ENCODE measurements at regions not wholly inside any gene's neighbourhood (a gene's known extent, or its start where the extent isn't known, plus 50 kb on each side); places are given as distances from the start of the nearest gene placed in this dataset.
"Not testable (repeated sequence)": the region's sequence is repeated elsewhere in the genome, so short reads cannot be mapped to it uniquely, and the experiment has no call there.

GRCh38 chr6:165769884-165770283, 106.8 kb upstream of the PDE10A start:
- no peak for DNase-seq

- no peak for DNase-seq
Observed at GRCh38 chr6:165769401-165769800, 106.4 kb upstream of the PDE10A start.

- DNase-seq = no peak
Observed at GRCh38 chr6:165768961-165769360, 105.9 kb upstream of the PDE10A start.

DNA sequence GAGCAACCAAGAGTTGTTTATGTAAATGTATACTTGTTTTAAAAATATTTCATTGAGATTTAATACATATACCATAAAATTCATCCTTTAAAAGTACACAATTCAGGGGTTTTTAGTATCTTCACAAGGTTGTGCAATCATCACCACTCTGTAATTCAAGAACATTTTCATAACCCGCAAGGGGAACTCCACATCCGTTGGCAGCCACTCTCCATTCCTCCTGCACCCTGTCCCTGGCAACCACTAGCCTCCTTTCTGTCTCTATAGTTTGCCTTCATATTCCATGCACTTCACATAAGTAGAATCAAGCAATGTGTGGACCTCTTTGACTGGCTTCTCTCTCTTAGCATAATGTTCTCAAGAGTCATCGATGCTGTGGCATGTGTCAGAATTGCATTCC, 104.2 kb upstream of the PDE10A start:
- no peak for DNase-seq

DNA sequence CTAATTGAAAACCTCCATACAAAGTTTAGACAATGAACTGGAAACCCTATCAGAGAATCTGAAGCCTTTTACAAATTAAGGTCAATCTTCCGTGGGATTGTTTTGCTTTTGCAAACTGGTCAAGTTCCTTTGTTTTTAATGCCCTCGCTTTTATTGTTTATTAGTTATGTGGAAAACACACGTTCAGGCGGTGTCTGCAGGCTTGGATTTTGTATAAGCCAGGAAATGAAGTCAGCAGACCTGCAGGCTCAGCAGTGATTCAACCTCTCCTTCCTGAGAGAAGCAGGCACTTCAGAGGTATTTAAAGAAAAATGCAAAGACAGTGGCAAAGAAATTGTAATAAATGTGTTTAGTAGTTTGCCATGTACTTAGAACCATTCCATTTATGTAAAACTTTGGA, 103.4 kb upstream of the PDE10A start:
- DNase-seq = no peak

- no peak for DNase-seq
Observed at GRCh38 chr6:165766026-165766425, 103.0 kb upstream of the PDE10A start.

DNA sequence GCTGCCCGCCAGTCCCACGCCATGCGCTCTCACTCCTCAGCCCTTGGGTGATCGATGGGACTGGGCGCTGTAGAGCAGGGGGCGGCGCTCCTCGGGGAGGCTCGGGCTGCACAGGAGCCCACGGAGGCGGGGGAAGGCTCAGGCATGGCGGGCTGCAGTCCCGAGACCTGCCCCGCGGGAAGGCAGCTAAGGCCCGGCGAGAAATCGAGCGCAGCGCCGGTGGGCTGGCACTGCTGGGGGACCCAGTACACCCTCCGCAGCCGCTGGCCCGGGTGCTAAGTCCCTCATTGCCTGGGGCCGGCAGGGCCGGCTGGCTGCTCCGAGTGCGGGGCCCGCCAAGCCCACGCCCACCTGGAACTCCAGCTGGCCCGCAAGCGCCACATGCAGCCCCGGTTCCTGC, 102.2 kb upstream of the PDE10A start:
- DNase-seq = not testable (repeated sequence)

- DNase-seq = no peak
Observed at GRCh38 chr6:165762876-165763275, 99.8 kb upstream of the PDE10A start.

- no peak for DNase-seq
Observed at GRCh38 chr6:165762125-165762524, 99.1 kb upstream of the PDE10A start.

- DNase-seq = no peak
Observed at GRCh38 chr6:165760803-165761185, 97.8 kb upstream of the PDE10A start.

GRCh38 chr6:165760126-165760802, 97.2 kb upstream of the PDE10A start:
- no peak for DNase-seq

GRCh38 chr6:165758441-165758840, 95.4 kb upstream of the PDE10A start:
- DNase-seq = no peak

DNA sequence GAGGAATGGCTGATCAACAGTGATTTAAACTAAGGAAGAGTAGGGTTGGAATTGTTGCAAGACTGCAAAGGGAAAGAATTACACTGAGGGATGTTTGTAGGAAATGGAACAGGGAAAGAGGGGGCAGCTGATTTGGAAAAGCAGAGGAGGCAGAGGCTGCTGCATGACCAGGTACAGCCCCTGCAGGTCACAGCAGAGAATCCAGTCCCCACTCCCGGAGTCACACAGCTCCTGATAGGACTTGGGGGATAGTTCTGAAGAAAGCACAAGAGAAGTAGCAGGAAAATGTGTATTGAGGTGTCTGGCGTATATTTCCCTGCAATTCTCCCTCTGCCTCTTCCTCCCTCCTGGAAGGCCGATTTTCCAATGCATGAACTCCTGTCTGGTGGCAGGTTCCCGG, 92.5 kb upstream of the PDE10A start:
- DNase-seq = no peak

DNA sequence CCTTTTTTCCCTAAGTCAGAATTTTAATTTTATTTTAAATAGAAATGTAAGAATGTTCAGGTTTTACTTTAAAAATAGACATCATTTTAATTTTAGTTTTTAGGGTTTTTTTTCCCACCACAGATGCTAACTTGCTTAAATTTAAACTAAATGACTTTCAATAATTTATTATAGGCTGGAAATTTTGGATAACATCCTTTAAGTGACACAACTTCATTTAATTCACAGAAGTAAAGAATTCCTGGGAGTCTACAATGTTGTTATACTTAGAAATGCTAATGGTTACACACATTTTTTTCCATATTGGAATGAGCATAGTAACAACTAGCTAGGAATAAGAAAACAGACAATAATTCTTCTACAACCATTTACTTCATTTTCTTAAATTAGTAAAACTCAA, 90.5 kb upstream of the PDE10A start:
- no peak for DNase-seq

- DNase-seq = no peak
Observed at GRCh38 chr6:165752451-165752850, 89.4 kb upstream of the PDE10A start.

GRCh38 chr6:165751486-165751885, 88.4 kb upstream of the PDE10A start:
- DNase-seq = no peak

DNA sequence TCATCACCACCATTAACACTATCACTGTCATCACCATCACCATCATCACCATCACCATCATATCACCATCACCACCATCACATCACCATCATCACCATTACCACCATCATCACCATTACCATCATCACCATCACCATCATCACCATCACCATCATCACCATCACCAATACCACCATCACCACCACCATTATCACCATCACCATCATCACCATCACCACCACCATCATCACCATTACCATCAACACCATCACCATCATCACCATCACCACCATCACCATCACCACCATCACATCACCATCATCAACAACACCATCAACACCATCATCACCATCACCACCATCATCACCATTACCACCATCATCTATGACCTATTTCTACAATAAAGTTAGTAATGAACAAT, 86.1 kb upstream of the PDE10A start:
- DNase-seq = no peak

DNA sequence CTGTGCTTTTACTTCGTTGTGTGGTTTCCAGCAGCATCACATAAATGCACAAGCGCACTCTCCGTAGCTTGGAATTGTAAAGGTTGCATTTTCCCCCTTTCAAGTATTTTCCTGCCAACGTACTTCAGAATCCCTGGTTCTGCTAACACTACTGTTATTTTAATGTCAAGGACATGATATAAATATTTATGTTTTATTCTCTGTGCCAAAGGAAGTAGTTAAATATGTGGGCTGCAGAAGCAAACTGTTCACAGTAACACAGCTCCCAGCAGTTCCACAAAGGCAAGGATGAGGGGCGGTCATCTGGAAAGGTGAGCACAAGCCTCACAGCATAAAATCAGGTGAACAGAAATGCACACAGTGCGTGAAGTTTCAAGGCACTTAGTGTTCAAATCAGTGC, 85.3 kb upstream of the PDE10A start:
- DNase-seq = no peak

GRCh38 chr6:165747963-165748362, 84.9 kb upstream of the PDE10A start:
- no peak for DNase-seq

- DNase-seq = no peak
Observed at GRCh38 chr6:165746331-165746730, 83.3 kb upstream of the PDE10A start.

- no peak for DNase-seq
Observed at GRCh38 chr6:165745492-165745891, 82.5 kb upstream of the PDE10A start.

DNA sequence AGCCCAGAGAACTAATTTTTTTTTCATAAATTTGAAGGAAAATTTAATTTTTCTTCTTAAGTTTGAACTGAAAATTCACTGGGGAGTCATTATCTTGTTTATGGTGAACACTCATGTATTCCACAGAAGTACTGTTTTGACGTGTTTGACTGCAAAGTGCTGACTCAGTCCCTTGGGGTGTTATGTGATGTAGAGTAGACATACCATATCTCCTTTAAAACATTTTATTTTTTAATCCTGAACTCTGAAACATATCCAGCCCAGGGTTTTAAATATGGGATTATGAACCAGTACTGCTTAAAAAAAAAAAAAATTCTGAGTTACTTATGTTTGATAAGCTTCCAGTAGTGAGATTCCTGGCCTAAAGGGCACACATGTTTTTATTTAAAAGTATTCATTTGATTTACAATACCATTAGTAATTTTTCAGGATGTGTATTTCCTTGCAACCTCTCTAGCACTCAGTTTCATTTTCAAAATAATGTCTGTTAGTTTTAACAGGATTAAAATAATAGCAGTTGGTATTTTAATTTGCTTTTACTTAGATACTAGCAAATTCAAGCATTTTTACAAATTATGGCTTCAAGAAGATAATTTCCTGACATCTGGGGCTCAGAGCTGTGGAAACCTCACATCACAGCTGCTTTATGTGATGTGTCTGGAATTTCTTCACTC, 81.7 kb upstream of the PDE10A start:
- no peak for DNase-seq

DNA sequence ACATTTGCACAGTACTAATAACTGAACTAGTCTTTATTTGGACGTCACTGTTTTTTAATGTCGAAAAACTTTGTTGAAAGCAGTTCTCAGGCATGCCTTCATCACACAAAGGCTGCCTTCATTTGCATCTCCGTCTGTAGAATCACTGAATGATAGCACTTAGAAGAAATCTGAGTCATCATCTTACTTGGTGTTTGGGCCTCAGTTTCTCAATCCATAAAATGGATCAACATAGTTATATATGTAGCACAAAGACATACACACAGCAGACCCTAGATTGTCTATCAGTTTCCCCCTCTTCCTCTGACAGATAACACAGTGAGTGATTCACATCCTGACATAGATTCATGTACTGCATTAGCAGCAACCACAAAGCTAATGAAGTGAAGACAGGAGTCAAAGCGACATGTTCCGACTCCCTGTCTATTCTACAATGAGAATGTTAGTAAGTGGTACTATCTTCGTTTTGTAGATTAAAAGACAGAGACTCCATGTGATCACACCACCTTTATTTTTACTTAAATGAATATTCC, 80.4 kb upstream of the PDE10A start:
- DNase-seq = no peak

DNA sequence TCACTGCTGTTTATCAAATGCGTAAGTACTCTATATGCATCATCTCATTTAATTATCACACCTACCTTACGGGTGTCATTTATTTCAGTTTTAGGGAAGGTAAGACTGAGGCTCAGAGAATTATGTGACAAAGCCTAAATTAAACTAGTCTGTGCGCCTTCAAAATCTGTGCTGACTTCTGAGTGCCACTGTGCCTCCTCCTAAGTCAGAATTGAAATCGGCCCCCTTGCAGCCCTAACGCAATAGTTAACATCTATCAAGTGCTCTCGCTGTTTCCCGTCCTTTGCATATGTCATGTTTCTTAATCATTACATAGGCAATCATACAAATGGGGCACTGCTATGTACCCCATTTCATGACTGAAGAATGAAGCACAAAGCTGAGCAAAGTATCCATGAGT, 79.0 kb upstream of the PDE10A start:
- no peak for DNase-seq

DNA sequence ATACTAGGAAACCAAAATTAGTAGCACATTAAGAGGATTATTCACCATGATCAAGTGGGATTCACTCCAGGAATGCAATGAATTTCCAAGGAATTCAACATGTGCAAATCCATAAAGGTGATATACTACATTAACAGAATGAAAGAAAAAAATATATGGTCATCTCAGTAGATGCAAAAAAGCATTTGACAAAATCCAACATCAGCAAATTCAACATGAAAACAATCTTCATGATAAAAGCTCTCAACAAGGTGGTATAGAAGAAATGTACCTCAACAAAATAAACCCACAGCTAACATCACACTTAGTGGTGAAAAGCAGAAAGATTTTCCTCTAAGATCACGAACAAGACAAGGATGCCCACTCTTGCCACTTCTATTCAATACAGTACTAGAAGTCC, 74.4 kb upstream of the PDE10A start:
- no peak for DNase-seq
